CD14-positive monocyte (primary cell): ENCODE measurements at regions not wholly inside any gene's neighbourhood (a gene's known extent, or its start where the extent isn't known, plus 50 kb on each side); places are given as distances from the start of the nearest gene placed in this dataset.

ENCODE experiments used
- DNase-seq, 3 donors: peaks; one replicate each; pipeline ENCODE4 v3.0.0-alpha.2; 2011 to 2022
- H2AFZ ChIP-seq: 2 replicates; pipeline ENCODE4 v1.6.0; 2012; ENCODE audit warnings: mild to moderate bottlenecking, low read depth, low read length, inconsistent platforms; ENCODE audit not compliant: insufficient read depth, poor library complexity, severe bottlenecking
- H3K27ac ChIP-seq, 2 donors: 1 replicate in 1 of 2; 2 replicates in 1 of 2; pipeline ENCODE4 v1.5.1; 2012 to 2013; ENCODE audit warnings: low read length in 2 of 2, control low read depth in 1 of 2, inconsistent platforms in 1 of 2, low read depth in 1 of 2, mild to moderate bottlenecking in 1 of 2
- H3K27me3 ChIP-seq, 2 donors: one replicate each; pipeline versions ENCODE4 v1.6.0 to v1.6.1; 2011 to 2013; ENCODE audit warnings: low read length in 2 of 2; ENCODE audit not compliant: control insufficient read depth in 2 of 2, insufficient read depth in 2 of 2
- H3K36me3 ChIP-seq, 2 donors: replicated peaks in 1 of 2; 1 replicate in 1 of 2; 2 replicates in 1 of 2; pipeline versions ENCODE4 v1.5.1 to v1.6.1; 2012 to 2013; ENCODE audit warnings: low read length in 2 of 2, control low read depth in 1 of 2, inconsistent platforms in 1 of 2, mild to moderate bottlenecking in 1 of 2; ENCODE audit not compliant: insufficient read depth in 2 of 2, control insufficient read depth in 1 of 2
- H3K4me1 ChIP-seq, 2 donors: 1 replicate in 1 of 2; 2 replicates in 1 of 2; pipeline versions ENCODE4 v1.5.1 to v1.6.1; 2012 to 2013; ENCODE audit warnings: low read length in 2 of 2, control low read depth in 1 of 2, inconsistent platforms in 1 of 2, mild to moderate bottlenecking in 1 of 2, moderate library complexity in 1 of 2; ENCODE audit not compliant: insufficient read depth in 2 of 2, control insufficient read depth in 1 of 2
- H3K4me2 ChIP-seq: replicated peaks from 2 replicates; pipeline ENCODE3; 2012; ENCODE audit warnings: low read length, moderate library complexity, mild to moderate bottlenecking; ENCODE audit not compliant: poor library complexity, severe bottlenecking; ENCODE audit errors: extremely low read depth
- H3K4me3 ChIP-seq, 3 experiments: fragments of 200-600 bp in 1 of 3; sonication (generic) in 1 of 3; replicated peaks in 1 of 3; 1 replicate in 2 of 3; 2 replicates in 1 of 3; pipeline ENCODE4 v1.5.1; 2011 to 2013; ENCODE audit warnings: low read length in 3 of 3, mild to moderate bottlenecking in 3 of 3, control low read depth in 2 of 3, low read depth in 2 of 3, inconsistent platforms in 1 of 3, moderate library complexity in 1 of 3
- H3K79me2 ChIP-seq: 2 replicates; pipeline ENCODE4 v1.6.0; 2012; ENCODE audit warnings: mild to moderate bottlenecking, control low read depth, inconsistent platforms, low read length, moderate library complexity; ENCODE audit not compliant: insufficient read depth
- H3K9ac ChIP-seq: 2 replicates; pipeline ENCODE4 v1.6.0; 2017; ENCODE audit warnings: low read length, mild to moderate bottlenecking; ENCODE audit not compliant: insufficient read depth, poor library complexity, severe bottlenecking
- H3K9me3 ChIP-seq, 2 donors: replicated peaks in 1 of 2; 1 replicate in 1 of 2; 2 replicates in 1 of 2; pipeline versions ENCODE4 v1.5.1 to v1.6.1; 2012 to 2013; ENCODE audit warnings: low read length in 2 of 2, control low read depth in 1 of 2; ENCODE audit not compliant: control insufficient read depth in 1 of 2, insufficient read depth in 1 of 2
- H4K20me1 ChIP-seq: 2 replicates; pipeline ENCODE4 v1.6.0; 2012; ENCODE audit warnings: mild to moderate bottlenecking, low read length, control low read depth, moderate library complexity; ENCODE audit not compliant: insufficient read depth
- H3K27ac Mint-ChIP-seq, 7 donors: one replicate each; pipeline ENCODE4 v1.8.0; 2020; ENCODE audit warnings: mild to moderate bottlenecking in 7 of 7, mixed read lengths in 7 of 7, moderate library complexity in 6 of 7, inconsistent platforms in 2 of 7
- H3K27me3 Mint-ChIP-seq, 3 donors: one replicate each; pipeline ENCODE4 v1.8.0; 2021 to 2022; ENCODE audit warnings: low read depth in 3 of 3, mild to moderate bottlenecking in 3 of 3, mixed read lengths in 3 of 3, moderate library complexity in 3 of 3, inconsistent platforms in 1 of 3
- H3K36me3 Mint-ChIP-seq, 2 donors: one replicate each; pipeline ENCODE4 v1.8.0; 2020; ENCODE audit warnings: mixed read lengths in 2 of 2, inconsistent platforms in 1 of 2, mild to moderate bottlenecking in 1 of 2
- H3K4me1 Mint-ChIP-seq: one replicate; pipeline ENCODE4 v1.8.0; 2020; ENCODE audit warnings: mild to moderate bottlenecking, mixed read lengths
- H3K4me3 Mint-ChIP-seq, 2 donors: one replicate each; pipeline ENCODE4 v1.8.0; 2020; ENCODE audit warnings: mild to moderate bottlenecking in 2 of 2, mixed read lengths in 2 of 2, moderate library complexity in 1 of 2
- H3K9me3 Mint-ChIP-seq, 7 donors: one replicate each; pipeline ENCODE4 v1.8.0; 2020 to 2022; ENCODE audit warnings: mixed read lengths in 7 of 7, mild to moderate bottlenecking in 6 of 7, moderate library complexity in 6 of 7, inconsistent platforms in 2 of 7
- CTCF ChIP-seq: fragments of 200-600 bp; IDR thresholded peaks from one replicate; pipeline ENCODE4 v1.8.0; 2022; ENCODE audit warnings: antibody characterized with exemption, mild to moderate bottlenecking
- WGBS: methylation state at CpG from one replicate; pipeline ENCODE4 v1.1.5; 2013; ENCODE audit warnings: missing lambda C conversion rate; ENCODE audit not compliant: insufficient coverage; 5-methylcytosine and 5-hydroxymethylcytosine counted together
- intact Hi-C, 2 donors: fragments of 100-400 bp; cut with micrococcal nuclease; formaldehyde crosslinking; loops; one replicate each; pipeline versions ENCODE4 v1.15.0 to v1.15.1; 2023

DNA sequence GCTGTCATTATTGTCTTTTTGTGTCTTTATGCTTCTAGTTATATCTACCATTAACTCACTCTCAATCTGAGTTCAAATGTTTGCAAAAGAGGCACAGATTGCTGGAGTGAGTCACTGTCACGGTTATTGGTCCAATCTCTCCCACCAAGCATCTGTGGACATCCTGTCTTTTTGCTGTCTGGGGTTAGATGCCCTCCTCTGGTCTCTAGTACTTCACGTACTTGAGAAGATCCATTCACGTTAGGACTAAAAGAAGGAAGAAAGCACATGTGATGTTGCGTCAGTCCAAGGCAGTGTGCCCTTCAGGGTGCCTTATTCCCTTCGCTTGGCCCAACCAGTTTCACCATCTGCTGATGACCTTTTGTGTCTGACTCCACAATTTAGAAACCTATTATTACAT is 72.3 kb upstream of the STXBP6 start:
- H3K27me3 ChIP-seq = no peaks in the 10 kb centered on the region
- TF ChIP-seq CTCF = no peak

DNA sequence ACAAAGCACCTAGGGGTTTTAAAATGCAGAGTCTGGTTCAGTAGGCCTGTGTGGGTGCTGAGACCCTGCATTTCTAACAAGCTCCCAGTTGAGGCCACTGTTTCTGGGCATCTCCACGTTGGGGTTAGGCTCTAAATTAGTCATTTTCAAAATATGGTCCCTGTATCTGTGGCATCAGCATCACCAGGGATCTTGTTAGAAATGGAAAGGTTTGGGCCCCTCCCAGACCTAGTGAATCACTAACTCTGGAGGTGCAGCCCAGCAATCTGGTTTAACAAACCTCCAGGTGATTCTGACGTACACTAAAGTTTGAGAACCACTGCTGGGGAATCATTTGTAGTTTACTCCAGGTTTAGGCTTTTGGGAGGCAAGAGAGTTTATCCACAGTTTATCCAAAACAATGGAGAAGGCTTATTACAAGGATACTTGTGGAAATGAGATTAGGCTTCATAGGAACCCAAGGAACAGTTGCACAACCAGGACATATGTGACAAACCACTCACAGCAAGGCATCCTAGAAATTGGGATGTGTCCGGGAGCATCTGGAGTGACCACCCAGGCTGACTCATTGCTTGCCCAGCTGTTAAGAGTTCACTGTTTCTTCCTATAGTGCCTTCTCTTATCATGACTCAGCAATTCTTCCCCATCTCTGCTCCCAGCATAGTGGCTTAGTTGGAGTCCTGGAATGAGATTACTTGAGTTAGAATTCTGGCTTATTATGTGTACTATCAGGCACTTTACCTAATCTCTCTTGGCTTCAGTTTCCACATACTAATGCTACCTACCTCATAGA is 71.6 kb upstream of the STXBP6 start:
- intact Hi-C loops = no loop called here
- peaks cover 7% of the 10 kb centered on the region for H3K4me1 Mint-ChIP-seq
- H2AFZ ChIP-seq = no peak overlapping the region
- peaks cover 0 to 7% (median 6%) of the 10 kb centered on the region in 3 donors for H3K27me3 Mint-ChIP-seq
- no peak overlapping the region for H3K9ac ChIP-seq
- WGBS = 70% methylated on average over 2 of the region's 3 CpGs
- H3K36me3 ChIP-seq = no peaks in the 10 kb centered on the region
- peaks cover 4 to 11% of the 10 kb centered on the region in 2 donors for H3K4me1 ChIP-seq
- TF ChIP-seq CTCF = no peak
- no peaks in the 10 kb centered on the region for H3K36me3 Mint-ChIP-seq
- H3K27me3 ChIP-seq = no peaks in the 10 kb centered on the region
- H3K9me3 Mint-ChIP-seq = peaks cover 0 to 5% (median 0%) of the 10 kb centered on the region in 7 donors
- H3K9me3 ChIP-seq = no peaks in the 10 kb centered on the region
- no peak overlapping the region for H3K27ac ChIP-seq
- H4K20me1 ChIP-seq = no peaks in the 10 kb centered on the region
- H3K4me3 Mint-ChIP-seq = no peak overlapping the region
- DNase-seq = peak in 1 of 3 donors; percentile 12
- no peak overlapping the region for H3K4me3 ChIP-seq
- no peak overlapping the region for H3K27ac Mint-ChIP-seq
- H3K79me2 ChIP-seq = no peaks in the 10 kb centered on the region
- H3K4me2 ChIP-seq = no peak overlapping the region

More for the DNA sequence above, 72.3 kb upstream of the STXBP6 start:
- Mint-ChIP-seq H3K4me1 (peaks cover 7% of the 10 kb centered on the region), H3K27ac (peak overlapping the region in 1 of 7 donors; percentile 19), H3K27me3 (peaks cover 0 to 6% (median 5%) of the 10 kb centered on the region in 3 donors), H3K9me3 (peaks cover 0 to 5% (median 0%) of the 10 kb centered on the region in 7 donors), H3K4me3 (no peak overlapping the region), H3K36me3 (no peaks in the 10 kb centered on the region)
- Histone ChIP-seq H2AFZ (no peak overlapping the region), H3K4me2 (no peak overlapping the region), H3K9ac (no peak overlapping the region), H3K79me2 (no peaks in the 10 kb centered on the region), H3K4me1 (peaks cover 4 to 11% of the 10 kb centered on the region in 2 donors), H3K9me3 (no peaks in the 10 kb centered on the region), H3K36me3 (no peaks in the 10 kb centered on the region), H4K20me1 (no peaks in the 10 kb centered on the region), H3K4me3 (no peak overlapping the region), H3K27ac (no peak overlapping the region)
- WGBS = 28% methylated on average over 2 of the region's 5 CpGs
- intact Hi-C loops = no loop called here
- peak; percentile 11 to 54 (median 25) for DNase-seq
